Kidney (tissue), 13 donors: ENCODE measurements at regions not wholly inside any gene's neighbourhood (a gene's known extent, or its start where the extent isn't known, plus 50 kb on each side); places are given as distances from the start of the nearest gene placed in this dataset.

Experiments
- DNase-seq, 5 donors: peaks; one replicate each; pipeline ENCODE4 v3.0.0-alpha.2; 2013 to 2020
- FAIRE-seq: peaks from 2 replicates; lab custom pipeline; 2012; peaks lifted over from hg19 to GRCh38; lab: Jason Lieb, UNC
- H3K27ac ChIP-seq, 2 donors: one replicate each; pipeline ENCODE4 v1.7.0; 2013; ENCODE audit warnings: low read depth in 2 of 2, low read length in 2 of 2, inconsistent platforms in 1 of 2
- H3K27me3 ChIP-seq: one replicate; pipeline ENCODE4 v1.7.1; 2013; ENCODE audit warnings: low read length, inconsistent platforms; ENCODE audit not compliant: control insufficient read depth, insufficient read depth
- H3K36me3 ChIP-seq, 3 donors: one replicate each; pipeline versions ENCODE4 v1.7.0 to v1.7.1; 2013; ENCODE audit warnings: low read length in 3 of 3, control low read depth in 1 of 3, inconsistent platforms in 1 of 3; ENCODE audit not compliant: insufficient read depth in 3 of 3, control insufficient read depth in 2 of 3
- H3K4me1 ChIP-seq, 3 donors: one replicate each; pipeline versions ENCODE4 v1.7.0 to v1.7.1; 2013; ENCODE audit warnings: low read length in 3 of 3, inconsistent platforms in 1 of 3, low read depth in 1 of 3; ENCODE audit not compliant: control insufficient read depth in 2 of 3, insufficient read depth in 2 of 3
- H3K4me3 ChIP-seq, 3 donors: one replicate each; pipeline versions ENCODE4 v1.7.0 to v1.8.1; 2013; ENCODE audit warnings: low read length in 3 of 3, control low read depth in 1 of 3, inconsistent platforms in 1 of 3
- H3K9ac ChIP-seq, 3 donors: one replicate each; pipeline versions ENCODE4 v1.7.0 to v1.7.1; 2013; ENCODE audit warnings: low read length in 3 of 3, control low read depth in 1 of 3, inconsistent platforms in 1 of 3
- H3K9me3 ChIP-seq, 3 donors: one replicate each; pipeline versions ENCODE4 v1.7.0 to v1.7.1; 2013; ENCODE audit warnings: low read length in 3 of 3, control low read depth in 1 of 3, inconsistent platforms in 1 of 3; ENCODE audit not compliant: control insufficient read depth in 2 of 3, insufficient read depth in 1 of 3
- intact Hi-C: fragments of 100-400 bp; cut with DNase I; formaldehyde crosslinking; loops from one replicate; pipeline ENCODE4 v1.11.1; 2022
- TF ChIP-seq, protein P1 (sequence below): IDR thresholded peaks from 3 replicates; pipeline ENCODE4 v1.5.1; 2012; ENCODE audit warnings: mild to moderate bottlenecking, moderate library complexity, borderline replicate concordance; ENCODE audit not compliant: insufficient read depth; ENCODE audit errors: extremely low read depth
- donor health status: control.
- donor health status: control.
- donor health status: control.
- donor health status: control.
- donor health status: control.
- donor health status: DM: yes; HTN: yes; CAD: no.
- donor health status: Normal renal cell carcinoma (clear cell type).

DNA sequence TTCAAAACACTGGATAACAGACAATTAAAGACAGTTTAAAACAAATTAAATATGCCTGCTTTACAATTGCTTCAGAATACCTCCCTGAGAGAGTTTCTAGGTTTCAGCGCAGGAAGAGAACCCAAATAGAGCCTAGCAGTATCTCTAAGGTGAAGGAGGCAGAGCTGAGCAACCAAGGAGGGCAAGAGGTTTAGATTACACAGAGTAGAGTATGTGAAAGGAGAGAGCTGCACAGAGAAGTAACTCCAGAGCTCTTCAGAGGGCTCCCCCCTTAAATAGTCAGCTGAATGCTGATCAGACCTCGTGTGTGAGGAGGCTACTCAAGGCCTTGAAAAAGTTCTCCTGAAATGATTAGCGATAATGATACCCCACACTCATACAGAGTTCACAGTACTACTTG, 386.5 kb upstream of the TCF4 start:
- FAIRE-seq = no peak
- Histone ChIP-seq H3K9ac (no peak overlapping the region), H3K4me1 (no peaks in the 10 kb centered on the region), H3K9me3 (peaks cover 0 to 3% (median 0%) of the 10 kb centered on the region in 3 donors), H3K27me3 (no peaks in the 10 kb centered on the region), H3K27ac (no peak overlapping the region), H3K36me3 (no peaks in the 10 kb centered on the region), H3K4me3 (no peak overlapping the region)
- intact Hi-C loops = no loop called here
- TF ChIP-seq, protein P1, sequence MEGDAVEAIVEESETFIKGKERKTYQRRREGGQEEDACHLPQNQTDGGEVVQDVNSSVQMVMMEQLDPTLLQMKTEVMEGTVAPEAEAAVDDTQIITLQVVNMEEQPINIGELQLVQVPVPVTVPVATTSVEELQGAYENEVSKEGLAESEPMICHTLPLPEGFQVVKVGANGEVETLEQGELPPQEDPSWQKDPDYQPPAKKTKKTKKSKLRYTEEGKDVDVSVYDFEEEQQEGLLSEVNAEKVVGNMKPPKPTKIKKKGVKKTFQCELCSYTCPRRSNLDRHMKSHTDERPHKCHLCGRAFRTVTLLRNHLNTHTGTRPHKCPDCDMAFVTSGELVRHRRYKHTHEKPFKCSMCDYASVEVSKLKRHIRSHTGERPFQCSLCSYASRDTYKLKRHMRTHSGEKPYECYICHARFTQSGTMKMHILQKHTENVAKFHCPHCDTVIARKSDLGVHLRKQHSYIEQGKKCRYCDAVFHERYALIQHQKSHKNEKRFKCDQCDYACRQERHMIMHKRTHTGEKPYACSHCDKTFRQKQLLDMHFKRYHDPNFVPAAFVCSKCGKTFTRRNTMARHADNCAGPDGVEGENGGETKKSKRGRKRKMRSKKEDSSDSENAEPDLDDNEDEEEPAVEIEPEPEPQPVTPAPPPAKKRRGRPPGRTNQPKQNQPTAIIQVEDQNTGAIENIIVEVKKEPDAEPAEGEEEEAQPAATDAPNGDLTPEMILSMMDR = no peak
- no peak for DNase-seq

DNA sequence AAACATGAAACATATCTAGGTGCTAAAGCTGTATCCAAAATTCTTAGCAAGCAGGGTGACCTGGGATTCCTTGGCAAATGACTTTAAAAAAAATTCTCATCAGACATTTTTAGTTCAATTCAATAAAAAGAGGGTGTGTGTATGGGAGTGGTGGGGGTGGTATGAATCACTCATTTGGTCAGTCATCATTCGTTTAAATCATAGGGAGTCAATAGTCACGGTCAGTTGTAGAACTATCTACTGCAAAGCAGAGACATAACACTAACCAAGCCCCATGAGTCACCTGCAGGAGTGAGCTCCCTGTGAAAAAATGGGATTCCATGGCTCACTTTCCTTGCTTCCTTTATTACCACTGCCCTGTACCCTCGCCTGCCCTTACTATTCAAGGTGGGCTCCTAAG, 380.6 kb upstream of the TCF4 start:
- intact Hi-C loops = no loop called here
- no peaks in the 10 kb centered on the region for H3K4me1 ChIP-seq
- FAIRE-seq = no peak

DNA sequence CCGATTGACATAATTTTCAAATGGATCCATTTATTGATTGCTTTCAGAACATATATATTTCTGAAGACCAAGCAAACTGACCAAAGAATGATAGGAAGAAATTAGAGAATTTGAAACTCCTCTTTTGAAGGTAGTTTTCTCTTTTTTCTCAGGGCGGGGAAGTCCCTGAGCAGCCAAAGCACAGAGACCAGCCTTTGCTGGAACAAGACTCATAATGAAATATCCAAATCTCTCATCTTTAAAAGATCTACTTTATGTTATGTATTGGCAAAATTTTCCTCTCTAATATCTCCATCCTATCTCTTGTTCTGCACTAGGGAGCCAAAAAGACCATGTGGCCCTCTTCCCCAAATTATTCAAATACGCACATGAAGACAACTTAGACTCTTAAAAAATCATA, 379.0 kb upstream of the TCF4 start:
- Histone ChIP-seq H3K9me3 (no peaks in the 10 kb centered on the region), H3K9ac (no peak overlapping the region), H3K36me3 (no peaks in the 10 kb centered on the region), H3K27me3 (no peaks in the 10 kb centered on the region), H3K27ac (no peak overlapping the region), H3K4me1 (no peaks in the 10 kb centered on the region), H3K4me3 (no peak overlapping the region)
- no peak for DNase-seq
- no peak for FAIRE-seq
- TF ChIP-seq, protein P1 = no peak
- intact Hi-C loops = no loop called here

More for the DNA sequence above, 380.6 kb upstream of the TCF4 start:
- Histone ChIP-seq H3K27me3 (no peaks in the 10 kb centered on the region), H3K36me3 (no peaks in the 10 kb centered on the region), H3K9me3 (no peaks in the 10 kb centered on the region), H3K27ac (no peak overlapping the region), H3K4me3 (no peak overlapping the region), H3K9ac (no peak overlapping the region)
- DNase-seq = no peak
- TF ChIP-seq, protein P1 = no peak

DNA sequence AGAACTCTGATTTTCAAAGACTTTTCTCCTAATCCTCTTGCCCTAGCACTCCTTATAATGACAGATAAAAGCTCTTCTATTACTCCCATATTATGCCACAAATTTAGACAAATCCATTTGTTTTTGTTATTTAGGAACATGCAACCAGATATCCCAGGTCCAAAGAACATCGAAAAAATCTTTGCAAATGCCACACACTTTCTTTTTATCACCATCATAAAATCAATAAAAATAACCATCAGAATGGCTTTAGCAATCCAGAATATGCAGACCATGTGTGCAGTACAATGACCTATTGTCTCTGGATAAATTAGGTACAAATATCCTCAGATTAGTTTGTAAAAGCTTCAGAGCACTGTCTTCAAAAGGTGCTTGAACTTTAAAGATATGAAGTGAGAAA, 376.2 kb upstream of the TCF4 start:
- no peaks in the 10 kb centered on the region for H3K4me1 ChIP-seq
- H3K9me3 ChIP-seq = no peaks in the 10 kb centered on the region
- intact Hi-C loops = no loop called here
- H3K27me3 ChIP-seq = no peaks in the 10 kb centered on the region
- no peak for DNase-seq
- H3K4me3 ChIP-seq = no peak overlapping the region
- H3K27ac ChIP-seq = no peak overlapping the region
- no peak for FAIRE-seq
- TF ChIP-seq, protein P1 = no peak
- no peaks in the 10 kb centered on the region for H3K36me3 ChIP-seq
- H3K9ac ChIP-seq = no peak overlapping the region
